ENCODE measurements at regions not wholly inside any gene's neighbourhood (a gene's known extent, or its start where the extent isn't known, plus 50 kb on each side); places are given as distances from the start of the nearest gene placed in this dataset.

GRCh38 chr19:27759896-27760295, 1453.1 kb downstream of the UQCRFS1 start:
- TF ChIP-seq CTCF (conservative IDR thresholded peaks at IDR 0.05 in 1 of 2, IDR thresholded peaks at IDR 0.05 in 1 of 2; ENCODE audit: extremely low read depth in 1 of 2, insufficient read depth in 1 of 2, low read depth in 1 of 2, low read length in 2 of 2) = no peak
- no peak for TF ChIP-seq EZH2 (IDR thresholded peaks at IDR 0.05; ENCODE audit: borderline replicate concordance, low read length)

Data from mammary epithelial cell (primary cell).